GM04504 (cell line): ENCODE measurements at regions not wholly inside any gene's neighbourhood (a gene's known extent, or its start where the extent isn't known, plus 50 kb on each side); places are given as distances from the start of the nearest gene placed in this dataset.

Experiments
- DNase-seq: peaks from one replicate; pipeline ENCODE4 v3.0.0-alpha.2; 2012; ENCODE audit warnings: low read depth

DNA sequence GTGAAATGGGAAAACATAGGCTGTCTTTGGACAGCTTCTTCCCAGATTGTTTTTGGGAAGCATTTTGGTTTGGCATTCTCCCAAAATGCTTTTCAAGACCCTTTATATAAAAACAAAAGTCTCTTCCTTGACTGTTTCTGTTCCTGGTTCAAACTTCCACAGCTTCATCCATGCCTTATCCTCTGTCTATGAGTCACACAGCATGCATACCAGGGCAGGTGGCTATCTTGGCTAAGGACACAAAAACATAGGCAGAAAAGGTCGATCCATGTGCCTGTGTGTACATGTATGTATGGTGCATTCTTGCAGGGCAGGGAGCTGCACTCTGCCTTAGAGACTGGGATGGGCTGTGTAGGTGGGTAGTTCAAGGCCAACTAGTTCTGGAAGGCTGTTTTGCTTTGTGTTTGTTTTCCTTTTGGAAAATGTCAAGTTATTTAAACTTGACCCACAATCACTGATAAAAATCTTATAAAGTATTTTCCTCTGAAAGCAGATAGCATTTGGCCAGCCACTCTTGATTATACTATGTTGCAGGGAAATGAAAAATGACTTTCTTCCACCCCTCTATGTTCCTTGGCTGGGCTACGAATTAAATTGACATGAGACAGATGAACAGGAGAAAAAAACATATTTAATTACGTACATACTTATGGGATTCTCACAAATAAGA lies 437.0 kb downstream of the SIPA1L2 start:
- no peak for DNase-seq

DNA sequence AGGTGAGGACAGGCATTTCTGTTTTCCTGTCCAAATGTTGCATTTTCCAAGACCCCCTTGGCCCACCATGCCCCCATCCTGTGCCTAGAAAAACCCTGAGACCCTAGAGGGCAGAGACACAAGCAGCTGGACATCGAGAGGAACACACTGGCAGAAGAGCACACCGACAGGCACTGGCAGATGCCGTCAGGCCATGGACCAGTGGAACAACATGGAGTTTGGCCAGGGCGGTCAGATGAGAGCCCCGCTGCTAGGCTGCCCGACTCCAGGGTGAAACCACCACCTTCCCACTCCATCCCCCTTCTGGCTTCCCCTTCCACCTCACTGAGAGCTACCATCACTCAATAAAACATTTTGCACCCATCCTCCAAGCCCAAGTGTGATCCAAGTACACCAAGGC lies 438.4 kb downstream of the SIPA1L2 start:
- no peak for DNase-seq

DNA sequence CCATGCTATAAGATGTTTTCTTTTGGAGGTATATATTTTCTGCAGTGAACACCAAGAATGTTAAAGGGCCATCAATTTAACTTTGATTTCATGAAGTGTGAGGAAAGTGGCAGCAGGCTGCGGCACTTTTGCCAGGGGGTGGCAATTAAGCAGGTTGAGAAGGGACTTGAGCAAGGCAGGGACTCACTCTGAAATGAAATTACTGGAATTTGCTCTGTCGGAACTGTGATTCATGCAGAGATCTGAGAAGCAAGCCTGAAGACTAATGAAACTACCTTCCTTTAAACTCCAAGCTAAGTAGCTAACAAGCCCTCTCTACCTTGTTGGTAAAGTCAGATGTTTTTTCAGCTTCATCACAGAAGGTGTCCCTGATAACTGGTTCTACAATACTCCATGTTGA lies 441.6 kb downstream of the SIPA1L2 start:
- DNase-seq = no peak

DNA sequence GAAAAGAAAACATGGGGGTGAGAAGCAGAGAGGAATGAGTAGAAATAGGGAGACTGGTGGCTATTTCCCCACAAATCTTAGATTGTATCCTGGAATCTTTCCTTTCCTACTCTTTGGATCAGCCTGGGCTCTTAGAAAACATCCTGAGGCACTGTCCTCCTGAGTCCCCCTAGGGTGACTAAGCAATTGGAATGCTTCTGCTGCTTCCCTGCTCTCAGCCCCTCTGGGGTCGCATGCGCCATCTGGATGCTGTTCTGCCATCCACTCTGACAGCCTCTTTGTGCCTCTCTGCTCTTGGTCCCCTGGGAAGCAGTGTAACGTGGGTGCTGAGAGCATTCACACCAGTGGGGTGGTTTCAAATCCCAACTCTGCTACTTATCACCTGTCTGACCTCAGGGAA lies 443.0 kb downstream of the SIPA1L2 start:
- DNase-seq = no peak

DNA sequence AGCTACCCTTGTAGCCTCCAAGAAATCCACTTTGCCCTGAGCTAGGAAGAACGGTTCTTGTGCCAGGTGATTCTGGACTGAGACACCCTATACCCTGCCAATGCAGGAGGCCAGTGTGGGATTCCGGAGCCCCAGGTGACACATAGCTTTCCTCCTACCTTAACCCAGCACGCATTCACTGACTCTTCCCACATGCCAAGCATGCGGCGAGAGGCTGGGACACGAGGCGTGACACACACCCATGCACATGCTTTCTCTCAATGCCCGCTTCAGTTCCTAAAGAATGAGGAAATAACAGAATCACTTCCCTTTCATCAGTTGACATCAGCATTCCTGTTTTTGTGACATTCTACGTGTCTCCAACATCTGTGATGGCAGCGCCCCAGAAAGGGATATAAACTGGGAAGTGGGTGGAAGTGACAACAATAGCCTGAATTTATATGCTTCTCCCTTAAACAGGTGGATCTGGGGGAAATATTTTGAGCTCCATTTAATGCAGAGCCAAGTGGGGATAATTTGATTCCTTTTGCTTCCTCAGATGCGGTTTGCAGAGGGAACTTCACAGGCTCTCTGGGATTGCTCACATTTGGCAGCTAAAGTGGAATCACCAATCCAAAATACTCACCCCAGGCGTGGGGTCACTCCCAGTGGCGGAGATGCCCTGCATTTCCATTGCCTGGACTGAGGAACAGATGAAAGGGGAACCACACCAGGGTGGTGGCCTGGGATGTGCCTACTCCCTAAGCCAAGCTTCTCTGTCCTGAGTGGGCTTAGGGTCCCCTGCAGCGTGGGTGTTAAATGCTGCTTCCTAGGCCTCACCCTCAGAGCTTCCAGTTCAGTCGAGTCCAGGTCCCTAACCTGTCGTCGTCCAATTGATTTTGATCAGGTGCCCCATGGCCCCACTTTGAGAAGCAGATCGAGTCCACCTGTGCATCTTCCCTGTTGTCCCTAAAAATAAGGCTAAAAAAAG lies 445.1 kb downstream of the SIPA1L2 start:
- DNase-seq = no peak

DNA sequence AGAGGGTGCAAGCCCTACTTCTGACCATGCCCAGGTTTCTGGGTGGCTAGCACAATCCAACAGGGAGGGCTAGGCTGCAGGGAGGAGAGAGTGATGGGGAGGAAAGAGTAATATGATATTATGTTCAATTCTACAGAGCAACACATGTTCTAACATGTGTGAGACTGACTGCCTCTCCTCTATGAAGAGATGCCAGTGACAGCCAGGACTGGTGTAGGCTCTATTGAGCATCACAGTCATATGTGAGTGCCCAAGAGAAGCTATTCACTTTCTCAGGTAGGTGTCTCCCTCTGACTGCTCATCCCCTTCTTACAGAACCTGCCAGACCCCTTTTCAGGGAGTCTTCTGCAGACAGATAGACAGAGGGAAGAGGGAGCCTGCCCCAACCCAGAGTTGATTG lies 446.1 kb downstream of the SIPA1L2 start:
- DNase-seq = no peak

DNA sequence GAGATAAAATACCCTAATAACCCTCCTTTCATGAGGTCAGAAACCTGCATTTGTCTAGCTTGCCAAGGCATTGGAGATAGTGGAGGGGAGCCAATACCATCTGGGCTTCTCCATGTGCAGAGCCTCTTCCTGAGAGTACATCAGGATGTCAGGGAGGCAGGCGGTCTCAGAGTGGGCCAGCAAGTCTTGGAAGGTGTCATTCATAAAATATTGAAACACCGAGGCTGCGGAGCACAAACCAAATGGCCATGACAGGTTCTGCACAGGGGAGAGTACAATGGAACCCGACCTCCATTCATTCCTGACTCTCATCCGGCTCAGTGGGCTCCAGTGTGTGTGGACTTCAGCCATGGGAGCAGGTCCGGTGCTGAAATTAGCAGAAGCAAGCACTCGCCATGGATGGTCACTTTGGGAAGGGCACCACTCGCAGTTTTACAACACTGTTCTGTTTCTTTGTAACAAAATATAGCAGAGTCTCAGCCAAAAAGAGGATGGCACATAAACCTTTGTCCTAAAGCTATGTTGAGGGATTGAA lies 446.6 kb downstream of the SIPA1L2 start:
- DNase-seq = no peak

DNA sequence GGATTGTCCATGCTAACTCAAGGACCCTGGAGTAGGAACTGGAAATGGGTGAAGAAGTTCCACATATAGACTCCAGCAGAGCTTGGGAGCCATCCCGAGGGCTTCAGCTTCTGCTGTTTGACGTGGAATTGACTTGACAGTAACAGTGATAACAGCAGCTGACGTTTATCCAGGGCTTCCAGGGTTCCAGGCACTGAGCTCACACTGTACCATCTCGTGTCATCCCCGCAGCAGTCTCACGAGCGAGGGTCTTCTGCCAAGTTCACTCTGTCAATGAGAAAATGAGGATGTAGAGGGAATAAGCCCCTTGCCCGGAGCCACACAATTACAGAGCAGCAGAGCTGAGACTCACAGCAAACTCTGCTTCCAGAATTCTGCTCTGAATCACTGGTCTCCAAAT lies 447.7 kb downstream of the SIPA1L2 start:
- no peak for DNase-seq

DNA sequence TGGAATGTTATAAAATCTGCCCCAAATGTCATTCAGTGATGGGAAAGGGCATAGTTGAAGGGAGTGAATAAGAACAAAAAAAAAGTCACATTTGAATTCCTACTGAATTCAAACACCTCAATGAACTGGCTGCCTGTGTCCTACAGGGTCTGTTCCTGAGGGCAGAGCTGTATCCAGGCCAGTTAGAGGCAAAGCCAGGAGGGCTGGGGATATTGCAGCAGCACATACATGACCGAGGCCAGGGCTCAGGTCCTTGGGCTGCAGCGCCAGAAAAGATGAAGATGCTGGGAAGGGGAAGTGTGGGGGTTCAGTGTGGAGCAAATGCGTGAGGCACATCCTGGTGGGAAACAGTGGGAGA lies 449.2 kb downstream of the SIPA1L2 start:
- no peak for DNase-seq

DNA sequence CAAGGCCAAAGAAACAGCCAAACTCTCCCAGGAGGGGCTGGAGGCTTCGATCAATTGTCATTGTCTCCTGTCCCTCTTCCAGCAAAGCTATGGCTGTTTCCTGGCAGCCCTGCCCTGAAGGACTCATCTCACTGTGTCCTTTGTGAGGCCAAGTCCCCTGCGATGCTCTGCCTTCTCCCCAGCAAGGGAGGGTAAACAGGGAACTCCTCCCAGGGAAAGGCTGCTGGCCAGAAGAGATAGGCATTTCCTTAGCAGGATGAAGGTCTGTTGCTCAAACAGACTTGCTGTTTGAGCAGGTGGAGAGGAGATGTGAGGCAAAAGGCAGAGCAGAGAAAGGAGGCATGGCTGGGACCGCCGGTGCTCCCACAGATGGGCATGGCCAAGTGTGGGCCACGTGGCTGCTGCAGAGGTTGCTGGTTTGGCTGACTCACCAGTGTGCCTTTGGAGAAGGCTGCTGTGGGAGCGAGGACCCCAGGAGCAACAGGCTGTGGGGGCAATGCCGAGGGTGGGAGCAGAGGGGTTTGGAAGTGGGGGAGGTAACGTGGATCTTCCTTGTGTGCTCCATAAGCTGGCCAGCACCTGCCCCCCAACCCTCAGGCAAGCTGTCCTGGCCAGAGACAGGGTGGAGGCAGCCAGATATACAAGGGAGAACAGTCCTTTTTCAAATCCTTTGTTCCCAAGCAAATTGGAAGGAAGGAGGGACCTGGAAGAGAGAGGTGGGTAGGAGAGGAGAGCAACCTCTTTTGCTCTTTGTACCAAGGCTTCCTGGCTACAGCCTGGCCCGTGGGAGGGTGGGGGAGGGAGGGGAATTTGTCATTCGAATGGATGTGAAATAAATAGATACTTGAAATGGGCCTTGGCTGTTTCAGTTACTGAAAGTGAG lies 449.8 kb downstream of the SIPA1L2 start:
- DNase-seq = no peak

DNA sequence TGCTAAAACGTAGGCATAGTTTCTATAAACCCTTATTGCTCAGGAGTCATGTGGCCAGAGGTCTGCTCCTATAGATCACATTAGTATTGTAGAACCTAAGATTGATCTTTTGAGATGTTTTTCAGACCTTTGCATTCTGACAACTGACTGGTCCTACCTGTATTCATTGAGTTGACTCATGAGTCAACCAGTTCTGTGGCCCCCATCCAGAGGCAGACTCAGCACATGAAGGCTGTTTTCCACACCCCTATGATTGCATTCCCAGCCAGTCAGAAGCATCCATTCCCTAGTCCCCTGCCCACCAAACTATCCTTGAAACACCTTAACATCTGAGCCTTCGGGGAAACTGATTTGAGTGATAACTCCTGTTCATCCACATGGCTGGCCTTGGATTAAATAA lies 451.7 kb downstream of the SIPA1L2 start:
- DNase-seq = no peak

DNA sequence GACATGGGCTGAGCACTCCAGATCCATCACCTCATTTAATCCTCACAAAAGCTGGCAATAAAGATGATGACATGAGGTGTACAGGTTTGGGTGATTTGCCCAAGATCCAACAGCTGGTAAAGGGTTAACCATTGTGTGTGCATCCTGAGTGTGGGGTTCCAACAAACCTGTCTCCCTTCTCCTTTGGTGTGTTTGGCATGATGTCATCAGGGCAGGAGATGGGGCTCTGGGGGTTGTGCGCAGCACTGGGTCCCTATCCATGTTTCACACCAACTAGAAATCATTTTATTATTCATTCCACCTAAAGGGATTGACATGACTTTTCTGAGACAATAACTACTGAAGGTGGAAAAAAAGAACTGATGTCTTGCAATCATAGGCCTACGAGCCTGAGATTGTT lies 452.5 kb downstream of the SIPA1L2 start:
- DNase-seq = no peak

DNA sequence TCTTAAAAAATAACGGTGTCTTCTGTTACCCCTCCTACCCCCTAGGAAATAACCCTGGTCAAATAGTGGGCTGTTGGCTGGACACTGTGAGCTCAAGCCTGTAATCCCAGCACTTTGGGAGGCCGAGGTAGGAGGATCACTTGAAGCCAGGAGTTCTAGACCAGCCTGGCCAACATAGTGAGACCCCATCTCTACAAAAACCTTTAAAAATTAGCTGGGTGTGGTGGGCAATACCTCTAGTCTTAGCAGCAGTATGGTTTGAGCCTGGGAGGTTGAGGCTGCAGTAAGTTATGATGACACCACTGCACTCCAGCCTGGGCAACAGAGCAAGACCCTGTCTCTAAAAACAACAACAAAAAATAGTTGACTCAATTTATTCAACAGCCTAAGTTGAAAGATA lies 453.7 kb downstream of the SIPA1L2 start:
- no peak for DNase-seq

DNA sequence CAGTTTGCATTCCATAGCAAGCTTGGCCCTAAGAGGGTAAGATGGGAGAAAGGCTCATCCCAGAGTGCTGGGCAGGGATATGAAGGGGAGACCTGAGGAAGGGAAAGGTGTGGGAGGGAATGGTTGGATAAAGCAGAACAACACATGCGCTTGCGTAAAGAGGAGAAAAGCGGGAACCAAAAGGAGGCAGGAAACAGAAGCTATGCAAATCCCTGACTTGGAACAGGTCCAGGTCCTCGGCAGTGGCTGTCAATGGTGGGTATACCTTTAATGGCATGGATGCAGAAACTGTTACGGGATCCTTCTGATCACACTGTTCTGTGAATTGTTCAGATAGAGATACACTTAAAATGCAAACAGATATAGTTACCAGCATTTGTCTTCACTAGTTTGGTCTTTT lies 455.6 kb downstream of the SIPA1L2 start:
- DNase-seq = no peak

DNA sequence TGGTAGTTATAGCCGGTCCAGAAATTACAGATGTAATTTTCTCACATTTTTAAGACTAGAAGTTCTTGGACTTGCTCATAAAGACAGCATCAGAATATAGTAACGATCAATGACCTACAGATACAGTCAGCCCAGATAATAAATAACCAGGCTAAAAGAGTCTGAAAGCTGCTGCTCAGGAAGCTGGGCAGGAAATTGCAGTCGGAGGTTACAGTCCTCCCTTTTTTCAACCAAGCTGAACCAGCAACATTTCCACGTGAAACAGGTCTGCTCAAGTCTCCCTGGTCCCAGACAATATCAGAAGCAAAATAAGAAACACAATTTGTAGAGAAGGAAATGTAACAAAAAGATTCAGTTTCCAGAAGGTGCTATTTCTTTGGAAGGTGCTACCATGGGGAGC lies 457.4 kb downstream of the SIPA1L2 start:
- no peak for DNase-seq

DNA sequence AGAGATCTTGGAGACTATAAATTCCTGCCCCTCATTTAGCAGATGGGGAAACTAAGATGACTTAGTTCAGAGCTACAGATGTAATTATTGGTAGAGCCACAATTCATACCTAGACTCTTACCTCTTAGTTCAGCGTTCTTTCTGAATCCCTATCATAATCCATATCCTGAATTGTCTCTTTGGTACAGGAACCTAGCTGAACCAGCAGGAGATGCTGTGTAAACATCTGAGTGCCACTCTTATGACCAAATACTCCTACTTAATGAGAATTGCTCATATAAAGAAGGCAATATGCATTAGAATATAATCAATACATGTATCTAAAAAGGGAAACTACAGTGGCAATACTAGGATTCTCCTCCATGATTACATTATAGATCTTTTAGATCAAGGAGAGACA lies 459.0 kb downstream of the SIPA1L2 start:
- no peak for DNase-seq

DNA sequence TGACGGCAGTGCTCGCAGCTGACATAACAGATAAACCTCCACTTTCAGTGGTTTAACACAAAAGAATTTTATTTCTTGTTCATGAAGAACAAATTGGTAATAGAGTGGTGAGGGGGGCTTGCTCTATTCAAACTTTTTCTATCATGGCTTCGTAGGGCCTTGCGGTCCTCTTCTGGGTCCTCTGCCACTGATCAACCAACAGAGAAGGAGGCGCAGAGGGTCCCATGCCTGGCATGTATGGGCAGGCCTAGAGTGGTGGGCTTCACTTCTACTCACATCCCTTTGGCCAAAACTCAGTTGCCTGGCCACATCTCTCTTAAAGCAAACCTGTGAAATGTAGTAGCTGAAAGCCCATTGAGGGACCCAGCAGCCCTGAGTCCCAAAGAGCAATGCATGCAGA lies 460.5 kb downstream of the SIPA1L2 start:
- no peak for DNase-seq

DNA sequence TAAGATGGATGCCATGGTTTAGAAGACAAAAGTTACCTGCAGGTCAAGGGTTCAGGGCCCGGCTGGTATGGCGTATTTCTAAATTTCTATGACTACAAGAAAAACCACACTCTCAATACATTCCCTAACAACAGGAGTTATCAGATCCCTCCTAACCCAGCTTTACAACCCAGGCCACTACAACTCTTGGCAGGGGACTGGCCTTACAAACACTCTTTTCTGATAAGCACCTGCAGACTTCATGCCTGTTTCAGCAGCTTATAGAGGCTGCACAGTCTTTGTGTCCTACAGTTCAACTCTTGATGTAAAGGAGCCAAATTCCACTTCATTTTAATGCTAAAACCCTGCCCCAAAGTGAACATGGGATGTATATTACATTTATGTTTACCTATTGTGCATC lies 461.4 kb downstream of the SIPA1L2 start:
- no peak for DNase-seq

DNA sequence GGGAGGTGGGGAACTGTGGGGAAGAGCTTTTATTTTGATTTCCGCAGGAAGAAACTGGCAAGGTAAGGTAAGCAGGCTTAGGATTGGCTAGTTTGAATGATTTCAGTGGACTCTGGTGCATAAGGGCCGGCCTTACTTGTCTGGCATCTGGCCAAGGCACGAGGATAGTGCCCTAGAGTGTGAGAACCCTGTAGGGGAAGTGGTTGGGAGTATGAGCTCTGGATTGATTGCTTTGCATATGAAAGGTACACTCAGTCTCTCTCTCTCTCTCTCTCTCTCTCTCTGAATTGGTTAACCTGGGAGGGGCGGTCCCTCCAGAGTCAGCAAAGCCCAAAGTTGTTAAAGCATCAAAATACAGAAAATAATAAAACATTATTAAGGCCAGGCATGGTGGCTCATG lies 463.0 kb downstream of the SIPA1L2 start:
- no peak for DNase-seq

DNA sequence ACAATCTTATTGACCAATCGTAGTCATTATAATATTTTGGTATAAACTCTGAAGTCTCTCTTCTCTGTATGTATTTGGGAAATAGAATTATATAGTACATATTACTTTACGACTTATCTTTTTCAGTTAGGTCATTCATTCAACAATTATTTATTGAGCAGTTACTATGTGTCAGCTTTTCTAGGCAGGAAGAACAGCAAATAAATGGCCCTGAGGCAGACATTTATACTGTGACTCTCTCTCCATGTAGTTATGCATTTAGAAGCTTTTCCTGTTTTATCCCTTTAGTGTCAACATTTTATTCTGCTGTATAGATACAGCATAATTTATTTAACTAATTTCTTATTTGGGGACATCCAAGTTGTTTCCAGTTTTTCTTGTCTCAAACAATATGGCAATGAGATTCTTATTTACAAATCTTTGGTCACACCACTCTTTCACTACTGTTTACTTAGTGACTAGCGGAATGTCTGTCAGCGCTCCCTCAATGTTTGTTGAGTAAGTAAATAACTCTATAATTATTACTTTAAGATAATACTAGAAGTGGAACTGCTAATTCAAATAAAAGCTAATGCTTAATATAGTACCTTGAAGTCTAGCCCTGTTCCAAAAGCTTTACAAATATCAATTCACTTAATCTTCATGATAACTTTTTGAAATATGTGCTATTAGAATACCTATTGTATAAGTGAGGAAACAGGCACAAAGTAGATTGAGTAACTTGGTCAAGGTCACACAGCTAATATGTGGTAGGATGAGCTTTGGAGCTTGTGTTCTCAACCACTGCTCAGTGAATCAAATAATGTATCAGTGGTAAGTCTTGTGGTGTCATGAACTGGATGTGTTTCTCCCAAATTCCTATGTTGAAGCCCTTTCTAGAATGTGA lies 465.6 kb downstream of the SIPA1L2 start:
- no peak for DNase-seq

DNA sequence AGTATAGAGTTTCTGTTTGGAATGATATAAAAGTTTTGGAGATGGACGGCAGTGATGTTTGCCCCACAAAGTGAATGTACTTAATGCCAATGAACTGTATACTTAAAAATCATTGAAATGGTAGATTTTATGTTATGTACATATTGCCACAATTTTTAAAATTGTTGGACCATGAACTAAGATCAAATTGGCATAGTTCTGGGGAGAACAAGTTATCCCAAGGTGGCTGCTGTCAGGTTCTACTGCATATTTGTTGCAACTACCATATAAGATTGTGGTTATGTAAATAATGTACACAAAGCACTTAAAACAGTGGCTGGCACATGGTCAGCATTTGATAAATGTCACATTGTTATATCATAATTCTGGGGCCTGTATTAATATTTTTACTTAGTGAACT lies 466.4 kb downstream of the SIPA1L2 start:
- DNase-seq = no peak
